Activated CD8-positive, alpha-beta T cell treated with anti-CD3 and anti-CD28 coated beads for 36 hours (primary cell): ENCODE measurements at regions not wholly inside any gene's neighbourhood (a gene's known extent, or its start where the extent isn't known, plus 50 kb on each side); places are given as distances from the start of the nearest gene placed in this dataset.

ENCODE experiments used
- ATAC-seq: fragments of 200-7000 bp; cut with Tn5 transposase; one replicate; pipeline ENCODE4 v1.10.0; 2021; ENCODE audit warnings: mild to moderate bottlenecking, moderate library complexity
- CTCF ChIA-PET: fragments of 350-600 bp; sonication (Branson Sonifier 250); formaldehyde crosslinking; loops from one replicate; lab custom pipeline; 2021; ENCODE audit warnings: antibody characterized with exemption; lab: Charles Lee
- POLR2A ChIA-PET: fragments of 350-600 bp; sonication (Branson Sonifier 250); formaldehyde crosslinking; loops from one replicate; lab custom pipeline; 2021; ENCODE audit warnings: antibody characterized with exemption; lab: Charles Lee
- DNase-seq: peaks from one replicate; pipeline ENCODE4 v3.0.0-alpha.2; 2020
- H3K27ac Mint-ChIP-seq: one replicate; pipeline ENCODE4 v1.8.0; 2021; ENCODE audit warnings: mild to moderate bottlenecking, mixed read lengths
- H3K27me3 Mint-ChIP-seq: one replicate; pipeline ENCODE4 v1.8.0; 2021; ENCODE audit warnings: mixed read lengths
- H3K36me3 Mint-ChIP-seq: one replicate; pipeline ENCODE4 v1.8.0; 2021; ENCODE audit warnings: low read depth, mixed read lengths
- H3K4me1 Mint-ChIP-seq: one replicate; pipeline ENCODE4 v1.8.0; 2021; ENCODE audit warnings: low read depth, mixed read lengths
- H3K4me3 Mint-ChIP-seq: one replicate; pipeline ENCODE4 v1.8.0; 2021; ENCODE audit warnings: mild to moderate bottlenecking, moderate library complexity, mixed read lengths
- H3K9me3 Mint-ChIP-seq: one replicate; pipeline ENCODE4 v1.8.0; 2021; ENCODE audit warnings: mixed read lengths
- CTCF ChIP-seq: fragments of 200-600 bp; IDR thresholded peaks from one replicate; pipeline ENCODE4 v1.8.0; 2022; ENCODE audit warnings: antibody characterized with exemption, mild to moderate bottlenecking
- intact Hi-C: fragments of 100-400 bp; cut with micrococcal nuclease; formaldehyde crosslinking; loops from one replicate; pipeline ENCODE4 v1.10.0; 2022

DNA sequence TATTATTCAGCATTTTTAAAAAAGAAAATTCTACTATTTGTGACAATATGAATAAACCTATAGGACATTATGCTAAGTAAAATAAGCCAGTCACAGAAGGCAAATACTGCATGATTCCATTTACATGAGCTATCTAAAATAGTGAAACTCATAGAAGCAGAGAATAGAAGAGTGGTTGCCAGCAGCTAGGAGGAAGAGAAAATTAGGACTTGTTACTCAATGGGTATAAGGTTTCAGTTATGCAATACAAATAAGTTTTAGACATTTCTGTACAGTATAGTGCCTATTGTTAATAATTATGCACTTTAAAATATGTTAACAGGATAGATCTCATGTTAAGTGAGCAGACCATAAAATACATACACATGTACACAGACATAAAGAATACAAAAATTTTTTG, 73.8 kb upstream of the SPINK5 start:
- ATAC-seq (no peak), DNase-seq (no peak)
- ChIA-PET POLR2A (interaction anchor here (0.6 kb wide), 1 partner anchor 78 kb away, joined by 3 read pairs; no protein-coding TSS in a partner anchor), CTCF (no interaction called here)
- no peak for TF ChIP-seq CTCF
- Mint-ChIP-seq H3K9me3 (no peaks in the 10 kb centered on the region), H3K4me1 (no peaks in the 10 kb centered on the region), H3K36me3 (no peaks in the 10 kb centered on the region), H3K27me3 (no peaks in the 10 kb centered on the region), H3K4me3 (no peak overlapping the region), H3K27ac (no peak overlapping the region)
- intact Hi-C loops = no loop called here

DNA sequence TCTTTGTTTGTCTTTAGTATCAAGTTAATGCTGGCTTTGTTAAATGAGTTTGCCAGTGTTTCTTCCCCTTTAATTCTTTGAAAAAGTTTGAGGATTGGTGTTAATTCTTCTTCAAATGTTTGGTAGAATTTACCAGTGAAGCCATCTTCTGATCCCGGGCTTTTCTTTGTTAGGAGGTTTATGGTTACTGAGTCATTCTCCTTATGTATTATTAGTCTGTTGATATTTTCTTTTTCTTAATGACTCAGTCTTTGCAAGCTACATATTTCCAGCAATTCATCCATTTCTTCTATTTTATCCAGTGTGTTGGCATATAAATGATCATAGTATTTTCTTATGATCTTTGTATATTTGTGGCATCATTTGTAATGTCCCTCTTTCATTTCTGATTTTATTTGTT, 74.5 kb upstream of the SPINK5 start:
- no peak overlapping the region for H3K27ac Mint-ChIP-seq
- POLR2A ChIA-PET = no interaction called here
- ATAC-seq (no peak), DNase-seq (no peak)
- H3K9me3 Mint-ChIP-seq = no peaks in the 10 kb centered on the region
- no peaks in the 10 kb centered on the region for H3K36me3 Mint-ChIP-seq
- TF ChIP-seq CTCF = no peak
- no peaks in the 10 kb centered on the region for H3K4me1 Mint-ChIP-seq
- H3K27me3 Mint-ChIP-seq = peaks cover 2% of the 10 kb centered on the region
- intact Hi-C loops = no loop called here
- H3K4me3 Mint-ChIP-seq = no peak overlapping the region
- CTCF ChIA-PET = no interaction called here

- intact Hi-C loops = no loop called here
- ChIA-PET POLR2A (no interaction called here), CTCF (no interaction called here)
- Mint-ChIP-seq H3K27me3 (peaks cover 2% of the 10 kb centered on the region), H3K4me3 (no peak overlapping the region), H3K4me1 (no peaks in the 10 kb centered on the region), H3K36me3 (no peaks in the 10 kb centered on the region), H3K9me3 (no peaks in the 10 kb centered on the region), H3K27ac (no peak overlapping the region)
- no peak for TF ChIP-seq CTCF
- DNase-seq (no peak), ATAC-seq (no peak)
Measured at GRCh38 chr5:147986134-147986757, 77.5 kb upstream of the SPINK5 start.

GRCh38 chr5:147985608-147986007, 78.2 kb upstream of the SPINK5 start:
- intact Hi-C loops = no loop called here
- TF ChIP-seq CTCF = no peak
- ATAC-seq (no peak), DNase-seq (no peak)
- ChIA-PET CTCF (no interaction called here), POLR2A (no interaction called here)
- Mint-ChIP-seq H3K27ac (no peak overlapping the region), H3K36me3 (no peaks in the 10 kb centered on the region), H3K27me3 (peaks cover 2% of the 10 kb centered on the region), H3K4me1 (no peaks in the 10 kb centered on the region), H3K9me3 (no peaks in the 10 kb centered on the region), H3K4me3 (no peak overlapping the region)

- Mint-ChIP-seq H3K4me3 (no peak overlapping the region), H3K9me3 (no peaks in the 10 kb centered on the region), H3K27me3 (peaks cover 2% of the 10 kb centered on the region), H3K36me3 (no peaks in the 10 kb centered on the region), H3K27ac (no peak overlapping the region), H3K4me1 (no peaks in the 10 kb centered on the region)
- TF ChIP-seq CTCF = no peak
- ChIA-PET POLR2A (no interaction called here), CTCF (no interaction called here)
- intact Hi-C loops = no loop called here
- ATAC-seq (no peak), DNase-seq (no peak)
Measured at GRCh38 chr5:147983742-147984141, 77.4 kb upstream of the C5orf46 start.
